Endothelial cell of umbilical vein (primary cell): ENCODE measurements at regions not wholly inside any gene's neighbourhood (a gene's known extent, or its start where the extent isn't known, plus 50 kb on each side); places are given as distances from the start of the nearest gene placed in this dataset.

ENCODE experiments used
- BruUV-seq: library from RNA; stranded (reverse); fragments of 400-500 nt; replicated peaks from 2 replicates; lab custom pipeline; 2021; lab: Mats Ljungman, UMichigan
- CTCF ChIA-PET: fragments of 300-600, 350-600 bp; sonication (Branson Sonifier 250); formaldehyde crosslinking; loops from one replicate; lab custom pipeline; 2021; ENCODE audit warnings: antibody characterized with exemption, inconsistent platforms; lab: Charles Lee
- POLR2A ChIA-PET: fragments of 300-600, 350-600 bp; sonication (Branson Sonifier 250); formaldehyde crosslinking; loops from one replicate; lab custom pipeline; 2021; ENCODE audit warnings: antibody characterized with exemption, inconsistent platforms; lab: Charles Lee
- DNase-seq: peaks from one replicate; pipeline ENCODE4 v3.0.0-alpha.2; 2011; ENCODE audit warnings: low read depth, low spot score
- FAIRE-seq: peaks from 2 replicates; lab custom pipeline; 2011; peaks lifted over from hg19 to GRCh38; lab: Jason Lieb, UNC
- H2AFZ ChIP-seq: 2 replicates; pipeline ENCODE4 v1.6.0; 2012; ENCODE audit warnings: low read depth, low read length, control low read depth, inconsistent platforms
- H3K27ac ChIP-seq: 2 replicates; pipeline ENCODE4 v1.5.1; 2011; ENCODE audit warnings: low read depth, mild to moderate bottlenecking, control low read depth, low read length, moderate library complexity; ENCODE audit not compliant: insufficient read depth
- H3K27me3 ChIP-seq, 2 experiments: 2 replicates each; pipeline versions ENCODE4 v1.6.0 to v1.6.1; 2011; ENCODE audit warnings: low read length in 2 of 2, mixed read lengths in 1 of 2; ENCODE audit not compliant: control insufficient read depth in 2 of 2, insufficient read depth in 2 of 2
- H3K36me3 ChIP-seq, 2 experiments: 2 replicates in 1 of 2; 3 replicates in 1 of 2; pipeline ENCODE4 v1.5.1; 2011; ENCODE audit warnings: low read length in 2 of 2, mild to moderate bottlenecking in 1 of 2, moderate library complexity in 1 of 2; ENCODE audit not compliant: control insufficient read depth in 2 of 2, insufficient read depth in 2 of 2; ENCODE audit errors: extremely low read depth in 1 of 2
- H3K4me1 ChIP-seq: 3 replicates; pipeline ENCODE4 v1.5.1; 2011; ENCODE audit warnings: mild to moderate bottlenecking, low read length; ENCODE audit not compliant: control insufficient read depth, insufficient read depth; ENCODE audit errors: extremely low read depth
- H3K4me2 ChIP-seq: 2 replicates; pipeline ENCODE4 v1.6.1; 2011; ENCODE audit warnings: low read length, control low read depth, mixed read lengths; ENCODE audit not compliant: insufficient read depth
- H3K4me3 ChIP-seq, 3 experiments: fragments of 200-600 bp in 1 of 3; sonication (generic), shearing (Covaris generic) in 1 of 3; replicated peaks in 1 of 3; 2 replicates each; pipeline ENCODE4 v1.5.1; 2011 to 2016; ENCODE audit warnings: control low read depth in 3 of 3, low read length in 3 of 3, mild to moderate bottlenecking in 2 of 3, inconsistent platforms in 1 of 3, low read depth in 1 of 3, moderate library complexity in 1 of 3; ENCODE audit not compliant: insufficient read depth in 1 of 3
- H3K79me2 ChIP-seq: 2 replicates; pipeline ENCODE4 v1.6.0; 2012; ENCODE audit warnings: low read length, inconsistent platforms; ENCODE audit not compliant: control insufficient read depth, insufficient read depth
- H3K9ac ChIP-seq: replicated peaks from 2 replicates; pipeline ENCODE3; 2011; ENCODE audit warnings: low read length, control low read depth; ENCODE audit not compliant: insufficient read depth; ENCODE audit errors: extremely low read depth
- H3K9me1 ChIP-seq: replicated peaks from 3 replicates; pipeline ENCODE4 v1.6.0; 2011; ENCODE audit warnings: mild to moderate bottlenecking, low read length; ENCODE audit not compliant: control insufficient read depth, insufficient read depth; ENCODE audit errors: extremely low read depth
- H3K9me3 ChIP-seq: replicated peaks from 2 replicates; pipeline ENCODE4 v1.5.1; 2012; ENCODE audit warnings: low read length, inconsistent platforms; ENCODE audit not compliant: control insufficient read depth, insufficient read depth
- H4K20me1 ChIP-seq: replicated peaks from 2 replicates; pipeline ENCODE3; 2011; ENCODE audit warnings: mild to moderate bottlenecking, low read length; ENCODE audit not compliant: control insufficient read depth, insufficient read depth; ENCODE audit errors: extremely low read depth
- CTCF ChIP-seq, 2 donors: IDR thresholded peaks; 1 replicate in 1 of 2; 2 replicates in 1 of 2; pipeline ENCODE4 v1.5.1; 2011; ENCODE audit warnings: low read length in 2 of 2, mild to moderate bottlenecking in 2 of 2, moderate library complexity in 2 of 2, control low read depth in 1 of 2, inconsistent platforms in 1 of 2, low read depth in 1 of 2; ENCODE audit not compliant: insufficient read depth in 1 of 2; ENCODE audit errors: extremely low read depth in 1 of 2
- EZH2 ChIP-seq: IDR thresholded peaks from 2 replicates; pipeline ENCODE4 v1.6.1; 2012; ENCODE audit warnings: borderline replicate concordance, low read depth, mild to moderate bottlenecking, moderate library complexity, low read length, inconsistent platforms; ENCODE audit not compliant: severe bottlenecking
- FOS ChIP-seq: IDR thresholded peaks from 2 replicates; pipeline ENCODE4 v1.6.1; 2011; ENCODE audit warnings: mild to moderate bottlenecking, low read length, moderate library complexity, borderline replicate concordance; ENCODE audit not compliant: insufficient read depth
- GATA2 ChIP-seq: IDR thresholded peaks from 2 replicates; pipeline ENCODE4 v1.7.0; 2011; ENCODE audit warnings: low read depth, mild to moderate bottlenecking, moderate library complexity, mixed read lengths, low read length; ENCODE audit not compliant: insufficient read length, insufficient read depth
- JUN ChIP-seq: IDR thresholded peaks from 2 replicates; pipeline ENCODE4 v1.6.1; 2011; ENCODE audit warnings: borderline replicate concordance, low read depth; ENCODE audit not compliant: insufficient read length, insufficient read depth
- MAX ChIP-seq: IDR thresholded peaks from 2 replicates; pipeline ENCODE4 v1.6.1; 2011; ENCODE audit not compliant: insufficient read depth, insufficient read length
- MYC ChIP-seq: IDR thresholded peaks from one replicate; pipeline ENCODE4 v1.6.1; 2011; ENCODE audit warnings: mild to moderate bottlenecking, low read depth, low read length
- POLR2A ChIP-seq: IDR thresholded peaks from 2 replicates; pipeline ENCODE4 v1.6.1; 2012; ENCODE audit warnings: low read depth, mild to moderate bottlenecking, control low read depth, low read length
- POLR2AphosphoS5 ChIP-seq: IDR thresholded peaks from 2 replicates; pipeline ENCODE4 v1.6.1; 2012; ENCODE audit warnings: low read depth, mild to moderate bottlenecking, control low read depth, low read length, moderate library complexity; ENCODE audit not compliant: insufficient read depth
- dilution Hi-C: fragments of 300-500 bp; cut with MboI; formaldehyde crosslinking; loops from one replicate; pipeline ENCODE4 v1.15.0; 2019; ENCODE audit warnings: low sequenced_read_pairs; ENCODE audit not compliant: extremely low pct_ligation_motif_present
- intact Hi-C: fragments of 100-400 bp; cut with micrococcal nuclease; formaldehyde crosslinking; loops from one replicate; pipeline ENCODE4 v1.10.0; 2022

DNA sequence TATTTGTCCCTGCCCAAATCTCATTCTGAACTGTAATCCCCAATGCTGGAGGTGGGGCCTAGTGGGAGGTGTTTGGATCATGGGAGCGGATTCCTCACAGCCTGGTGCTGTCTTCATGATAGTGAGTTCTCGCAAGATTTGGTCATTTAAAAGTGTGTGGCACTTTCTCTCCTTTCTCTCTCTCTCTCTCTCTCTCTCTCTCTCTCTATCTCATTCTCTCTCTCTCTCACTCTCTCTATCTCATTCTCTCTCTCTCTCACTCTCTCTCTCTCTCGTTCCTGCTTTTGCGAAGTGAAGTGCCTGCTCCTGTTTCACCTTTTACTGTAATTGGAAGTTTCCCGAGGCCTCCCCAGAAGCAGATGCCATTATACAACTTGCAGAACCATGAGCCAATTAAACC, 207.3 kb upstream of the NR4A3 start:
- no peaks in the 10 kb centered on the region for H3K9me3 ChIP-seq
- no peaks in the 10 kb centered on the region for H3K36me3 ChIP-seq
- no peaks in the 10 kb centered on the region for H3K4me1 ChIP-seq
- ChIA-PET CTCF (no interaction called here), POLR2A (no interaction called here)
- BruUV-seq = no TSS peak
- no peak overlapping the region for H3K4me2 ChIP-seq
- no peak overlapping the region for H3K27ac ChIP-seq
- FAIRE-seq (no peak), DNase-seq (no peak)
- intact Hi-C loops = no loop called here
- no peak overlapping the region for H3K4me3 ChIP-seq
- TF ChIP-seq FOS (no peak), MAX (no peak), EZH2 (no peak), MYC (no peak), POLR2A (no peak), POLR2AphosphoS5 (no peak), JUN (no peak), GATA2 (no peak), CTCF (IDR thresholded peaks at IDR 0.05; ENCODE audit: extremely low read depth in 1 of 2, insufficient read depth in 1 of 2, low read depth in 1 of 2, low read length in 2 of 2) (no peak)
- no peaks in the 10 kb centered on the region for H4K20me1 ChIP-seq
- no peaks in the 10 kb centered on the region for H3K79me2 ChIP-seq
- no peaks in the 10 kb centered on the region for H3K9me1 ChIP-seq
- H3K27me3 ChIP-seq = no peaks in the 10 kb centered on the region
- H3K9ac ChIP-seq = no peak overlapping the region
- dilution Hi-C loops = no loop called here
- no peak overlapping the region for H2AFZ ChIP-seq
